IMR-90 (cell line): ENCODE measurements at regions not wholly inside any gene's neighbourhood (a gene's known extent, or its start where the extent isn't known, plus 50 kb on each side); places are given as distances from the start of the nearest gene placed in this dataset.

ENCODE experiments used
- ATAC-seq: fragments of 200-7000 bp; cut with Tn5 transposase; 2 replicates; pipeline ENCODE4 v1.9.1; 2020; ENCODE audit warnings: low read depth, mild to moderate bottlenecking, moderate library complexity
- BruUV-seq: library from RNA; stranded (reverse); fragments of 400-500 nt; replicated peaks from 2 replicates; lab custom pipeline; 2021; lab: Mats Ljungman, UMichigan
- CTCF ChIA-PET: fragments of 300-600 bp; formaldehyde crosslinking; extraction: SDS; loops from one replicate; lab custom pipeline; 2021; ENCODE audit warnings: antibody characterized with exemption; lab: Yijun Ruan, JAX
- POLR2A ChIA-PET: fragments of 300-600 bp; sonication (Branson Sonifier 250); formaldehyde crosslinking; loops from one replicate; lab custom pipeline; 2022; ENCODE audit warnings: antibody characterized with exemption; ENCODE audit not compliant: unreplicated experiment; lab: Charles Lee
- DNase-seq: peaks from one replicate; pipeline ENCODE4 v3.0.0; 2013
- H2AFZ ChIP-seq: replicated peaks from 2 replicates; pipeline ENCODE3; 2013; ENCODE audit warnings: low read length, mild to moderate bottlenecking; ENCODE audit not compliant: poor library complexity
- H2AK5ac ChIP-seq: 2 replicates; pipeline ENCODE4 v1.6.1; 2013; ENCODE audit warnings: low read depth, low read length, inconsistent platforms
- H2AK9ac ChIP-seq: replicated peaks from 2 replicates; pipeline ENCODE3; 2013; ENCODE audit warnings: mild to moderate bottlenecking, low read depth, low read length, moderate library complexity; ENCODE audit not compliant: poor library complexity
- H2BK120ac ChIP-seq: 2 replicates; pipeline ENCODE4 v1.6.1; 2013; ENCODE audit warnings: low read depth, low read length, inconsistent platforms
- H2BK15ac ChIP-seq: 3 replicates; pipeline ENCODE4 v1.6.1; 2013; ENCODE audit warnings: low read depth, low read length, inconsistent platforms
- H2BK20ac ChIP-seq: 2 replicates; pipeline ENCODE4 v1.6.1; 2013; ENCODE audit warnings: low read depth, mild to moderate bottlenecking, inconsistent platforms, low read length, moderate library complexity
- H2BK5ac ChIP-seq: 2 replicates; pipeline ENCODE4 v1.6.1; 2013; ENCODE audit warnings: mild to moderate bottlenecking, low read depth, low read length, inconsistent platforms; ENCODE audit not compliant: poor library complexity, severe bottlenecking
- H3K14ac ChIP-seq: replicated peaks from 2 replicates; pipeline ENCODE4 v1.6.1; 2013; ENCODE audit warnings: low read depth, low read length, inconsistent platforms
- H3K18ac ChIP-seq: 2 replicates; pipeline ENCODE4 v1.6.1; 2013; ENCODE audit warnings: low read depth, low read length, control low read depth
- H3K23ac ChIP-seq: 2 replicates; pipeline ENCODE4 v1.6.1; 2013; ENCODE audit warnings: low read depth, low read length, inconsistent platforms
- H3K27ac ChIP-seq: 2 replicates; pipeline ENCODE4 v1.5.1; 2013; ENCODE audit warnings: mild to moderate bottlenecking, control low read depth, low read length; ENCODE audit not compliant: insufficient read depth
- H3K27me3 ChIP-seq: 2 replicates; pipeline ENCODE4 v1.6.1; 2013; ENCODE audit warnings: low read length; ENCODE audit not compliant: control insufficient read depth, insufficient read depth
- H3K36me3 ChIP-seq: 2 replicates; pipeline ENCODE4 v1.6.1; 2013; ENCODE audit warnings: low read length, mixed read lengths; ENCODE audit not compliant: control insufficient read depth, insufficient read depth
- H3K4ac ChIP-seq: 2 replicates; pipeline ENCODE4 v1.6.1; 2013; ENCODE audit warnings: low read depth, low read length, inconsistent platforms
- H3K4me1 ChIP-seq: 2 replicates; pipeline ENCODE4 v1.6.1; 2013; ENCODE audit warnings: low read length, mixed read lengths; ENCODE audit not compliant: control insufficient read depth, insufficient read depth
- H3K4me2 ChIP-seq: 2 replicates; pipeline ENCODE4 v1.6.1; 2013; ENCODE audit warnings: low read depth, mild to moderate bottlenecking, control low read depth, low read length, moderate library complexity
- H3K4me3 ChIP-seq: 2 replicates; pipeline ENCODE4 v1.5.1; 2013; ENCODE audit warnings: low read depth, mild to moderate bottlenecking, control low read depth, low read length, moderate library complexity; ENCODE audit not compliant: insufficient read depth
- H3K56ac ChIP-seq: 2 replicates; pipeline ENCODE4 v1.6.1; 2013; ENCODE audit warnings: low read length, inconsistent platforms; ENCODE audit not compliant: insufficient read depth; ENCODE audit errors: extremely low read depth
- H3K79me1 ChIP-seq, 2 experiments: 2 replicates each; pipeline ENCODE4 v1.6.1; 2013; ENCODE audit warnings: low read length in 2 of 2, inconsistent platforms in 1 of 2, low read depth in 1 of 2
- H3K9ac ChIP-seq: 2 replicates; pipeline ENCODE4 v1.6.1; 2013; ENCODE audit warnings: low read depth, low read length, control low read depth
- H3K9me1 ChIP-seq: 2 replicates; pipeline ENCODE4 v1.6.1; 2013; ENCODE audit warnings: low read length, inconsistent platforms; ENCODE audit not compliant: insufficient read depth
- H3K9me3 ChIP-seq: 2 replicates; pipeline ENCODE4 v1.6.1; 2013; ENCODE audit warnings: low read length; ENCODE audit not compliant: control insufficient read depth, insufficient read depth
- H4K20me1 ChIP-seq: 2 replicates; pipeline ENCODE4 v1.6.1; 2013; ENCODE audit warnings: low read length, inconsistent platforms; ENCODE audit not compliant: insufficient read depth
- H4K5ac ChIP-seq: 2 replicates; pipeline ENCODE4 v1.6.1; 2013; ENCODE audit warnings: mild to moderate bottlenecking, low read depth, low read length, control low read depth
- H4K8ac ChIP-seq, 2 experiments: 2 replicates each; pipeline ENCODE4 v1.6.1; 2013; ENCODE audit warnings: low read depth in 2 of 2, low read length in 2 of 2, control low read depth in 1 of 2, inconsistent platforms in 1 of 2
- H4K91ac ChIP-seq: 2 replicates; pipeline ENCODE4 v1.6.1; 2013; ENCODE audit warnings: low read depth, low read length, inconsistent platforms; ENCODE audit not compliant: insufficient read depth
- BHLHE40 ChIP-seq: fragments of 150-350 bp; IDR thresholded peaks from 2 replicates; pipeline ENCODE4 v1.6.1; 2016; ENCODE audit warnings: mild to moderate bottlenecking, low read depth, low read length
- CEBPB ChIP-seq: IDR thresholded peaks from 2 replicates; pipeline ENCODE4 v1.6.1; 2012; ENCODE audit warnings: low read depth, low read length, improper control_type of control experiment
- CHD1 ChIP-seq: IDR thresholded peaks from 2 replicates; pipeline ENCODE4 v1.6.1; 2012; ENCODE audit warnings: low read depth, low read length, improper control_type of control experiment
- FOS ChIP-seq: fragments of 150-350 bp; IDR thresholded peaks from 2 replicates; pipeline ENCODE4 v1.6.1; 2016; ENCODE audit warnings: low read depth, low read length
- MAFK ChIP-seq: IDR thresholded peaks from 2 replicates; pipeline ENCODE4 v1.6.1; 2012; ENCODE audit warnings: low read depth, low read length, improper control_type of control experiment
- MAZ ChIP-seq: IDR thresholded peaks from 2 replicates; pipeline ENCODE4 v1.6.1; 2012; ENCODE audit warnings: low read depth, mild to moderate bottlenecking, low read length, improper control_type of control experiment, moderate library complexity, borderline replicate concordance
- MXI1 ChIP-seq: IDR thresholded peaks from 2 replicates; pipeline ENCODE4 v1.6.1; 2012; ENCODE audit warnings: low read depth, mild to moderate bottlenecking, low read length, moderate library complexity, borderline replicate concordance
- POLR2A ChIP-seq: IDR thresholded peaks from 2 replicates; pipeline ENCODE4 v1.6.1; 2012; ENCODE audit warnings: mild to moderate bottlenecking, low read depth, low read length
- RAD21 ChIP-seq: IDR thresholded peaks from 2 replicates; pipeline ENCODE4 v1.6.1; 2012; ENCODE audit warnings: low read length, improper control_type of control experiment
- RCOR1 ChIP-seq: IDR thresholded peaks from 2 replicates; pipeline ENCODE4 v1.6.1; 2012; ENCODE audit warnings: mild to moderate bottlenecking, low read length, improper control_type of control experiment; ENCODE audit not compliant: insufficient replicate concordance
- RFX5 ChIP-seq: IDR thresholded peaks from 2 replicates; pipeline ENCODE4 v1.8.0; 2012; ENCODE audit warnings: low read depth, mild to moderate bottlenecking, low read length, moderate library complexity
- SMC3 ChIP-seq: fragments of 150-350 bp; IDR thresholded peaks from 2 replicates; pipeline ENCODE4 v1.6.1; 2016; ENCODE audit warnings: low read depth, mild to moderate bottlenecking, antibody characterized with exemption, low read length, moderate library complexity
- WGBS, 2 experiments: methylation state at CpG; one replicate each; pipeline versions ENCODE4 v1.1.5 to v1.1.7; 2013; ENCODE audit warnings: missing lambda C conversion rate in 2 of 2; ENCODE audit not compliant: insufficient read length in 1 of 2; ENCODE audit errors: extremely low coverage in 2 of 2; 5-methylcytosine and 5-hydroxymethylcytosine counted together
- dilution Hi-C: fragments of 300-500 bp; cut with HindIII; formaldehyde crosslinking; loops from one replicate; pipeline ENCODE4 v1.14.3; 2018; ENCODE audit warnings: low sequenced_read_pairs; ENCODE audit not compliant: unreplicated experiment
- in situ Hi-C: fragments of 300-500 bp; cut with MboI; formaldehyde crosslinking; loops from 3 replicates; pipeline ENCODE4 v1.14.3; 2019; ENCODE audit warnings: low sequenced_read_pairs, inconsistent platforms, mixed read lengths
- intact Hi-C: fragments of 100-400 bp; cut with micrococcal nuclease; formaldehyde crosslinking; loops from 2 replicates; pipeline ENCODE4 v1.10.0; 2022

DNA sequence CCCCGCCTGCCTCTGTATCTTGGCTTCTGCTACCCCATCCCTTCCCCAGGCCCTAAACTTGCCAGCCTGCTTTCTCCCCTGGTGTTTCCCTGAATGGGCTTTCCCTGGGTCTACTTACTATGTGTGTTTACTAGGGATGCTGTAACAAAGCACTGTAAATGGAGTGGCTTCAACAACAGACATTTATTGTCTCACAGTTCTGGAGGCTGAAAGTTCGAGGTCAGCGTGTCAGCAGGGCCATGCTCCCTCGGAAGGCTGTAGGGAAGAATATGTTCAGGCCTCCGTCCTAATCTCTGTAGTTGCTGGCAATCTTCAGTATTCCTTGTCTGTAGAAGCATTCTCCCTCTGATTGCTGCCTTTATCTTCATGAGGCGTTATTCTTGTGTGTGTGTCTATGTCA lies 113.6 kb downstream of the DDX1 start:
- Histone ChIP-seq H2BK120ac (no peak overlapping the region), H3K27me3 (no peaks in the 10 kb centered on the region), H3K18ac (no peak overlapping the region), H3K4me1 (no peaks in the 10 kb centered on the region), H4K5ac (no peak overlapping the region), H3K27ac (no peak overlapping the region), H3K14ac (no peak overlapping the region), H3K4me2 (no peak overlapping the region), H3K56ac (no peak overlapping the region), H3K9me3 (peaks cover 8% of the 10 kb centered on the region), H3K4ac (no peak overlapping the region), H3K23ac (no peak overlapping the region), H2AFZ (no peak overlapping the region), H3K9me1 (no peaks in the 10 kb centered on the region), H2BK5ac (no peak overlapping the region), H4K91ac (no peak overlapping the region), H3K36me3 (no peaks in the 10 kb centered on the region), H3K9ac (no peak overlapping the region), H3K4me3 (no peak overlapping the region), H2BK15ac (no peak overlapping the region), H4K8ac (no peak overlapping the region), H2BK20ac (no peak overlapping the region), H2AK5ac (no peak overlapping the region), H2AK9ac (no peak overlapping the region), H3K79me1 (no peaks in the 10 kb centered on the region), H4K20me1 (no peaks in the 10 kb centered on the region)
- no peak for ATAC-seq
- WGBS, 2 experiments, result no CpG with 5 or more reads among the region's 6 CpGs
- ChIA-PET CTCF (no interaction called here), POLR2A (no interaction called here)
- intact Hi-C loops (no loop called here), dilution Hi-C loops (no loop called here), in situ Hi-C loops (no loop called here)
- no peak for DNase-seq
- TF ChIP-seq SMC3 (no peak), FOS (no peak), MAZ (no peak), CEBPB (no peak), MAFK (no peak), RCOR1 (no peak), RAD21 (no peak), POLR2A (no peak), BHLHE40 (no peak), CHD1 (no peak), MXI1 (no peak), RFX5 (no peak)
- BruUV-seq, result no TSS peak
